Right lobe of liver (tissue), 6 donors: ENCODE measurements at regions not wholly inside any gene's neighbourhood (a gene's known extent, or its start where the extent isn't known, plus 50 kb on each side); places are given as distances from the start of the nearest gene placed in this dataset.

ENCODE experiments used
- ATAC-seq, 4 donors: fragments of 200-7000 bp; cut with Tn5 transposase; one replicate each; pipeline ENCODE4 v1.9.1; 2020; ENCODE audit warnings: mild to moderate bottlenecking in 4 of 4, moderate library complexity in 4 of 4
- DNase-seq, 3 donors: peaks; one replicate each; pipeline ENCODE4 v3.0.0-alpha.2; 2020
- H3K27ac ChIP-seq, 3 donors: fragments of 200-600 bp; one replicate each; pipeline ENCODE4 v1.8.0; 2022
- H3K27me3 ChIP-seq, 2 donors: fragments of 200-600 bp; one replicate each; pipeline ENCODE4 v1.8.0; 2022
- H3K36me3 ChIP-seq, 4 donors: fragments of 200-600 bp; sonication (generic) in 1 of 4; one replicate each; pipeline versions ENCODE4 v1.5.1 to v1.8.0; 2017 to 2022; ENCODE audit warnings: control low read depth in 1 of 4
- H3K4me1 ChIP-seq, 4 donors: fragments of 200-600 bp; sonication (generic) in 1 of 4; one replicate each; pipeline versions ENCODE4 v1.5.1 to v1.8.0; 2017 to 2022; ENCODE audit warnings: control low read depth in 1 of 4
- H3K4me3 ChIP-seq, 3 donors: fragments of 200-600 bp; one replicate each; pipeline ENCODE4 v1.8.0; 2022
- H3K9me3 ChIP-seq, 4 donors: fragments of 200-600 bp; sonication (generic) in 1 of 4; one replicate each; pipeline versions ENCODE4 v1.5.1 to v1.8.0; 2017 to 2022; ENCODE audit warnings: control low read depth in 1 of 4
- POLR2A ChIP-seq: fragments of 450-650 bp; IDR thresholded peaks from one replicate; pipeline ENCODE4 v1.6.1; 2017; ENCODE audit warnings: antibody characterized with exemption, mild to moderate bottlenecking
- WGBS: methylation state at CpG from one replicate; pipeline ENCODE4 v1.1.6; 2018; ENCODE audit warnings: low coverage, low lambda C conversion rate; ENCODE audit not compliant: insufficient coverage; ENCODE audit errors: missing lambda C conversion rate; 5-methylcytosine and 5-hydroxymethylcytosine counted together
- intact Hi-C, 2 donors: fragments of 100-400 bp; cut with DNase I; formaldehyde crosslinking; loops; one replicate each; pipeline versions ENCODE4 v1.11.2 to v1.14.1; 2022
- TF ChIP-seq, protein P1 (sequence below), 4 donors: fragments of 200-600 bp in 3 of 4; fragments of 450-650 bp in 1 of 4; IDR thresholded peaks; one replicate each; pipeline versions ENCODE4 v1.5.1 to v1.8.0; 2016 to 2022; ENCODE audit warnings: antibody characterized with exemption in 4 of 4, mild to moderate bottlenecking in 2 of 4
- donor health status: DM: no; HTN: yes; CAD: no.
- donor health status: DM: no; HTN: no; CAD: no.
- donor health status: DM: no; HTN: no; CAD: no.
- donor health status: DM: no; HTN: yes; CAD: no.
- donor health status: DM: no; HTN: yes; CAD: no.

DNA sequence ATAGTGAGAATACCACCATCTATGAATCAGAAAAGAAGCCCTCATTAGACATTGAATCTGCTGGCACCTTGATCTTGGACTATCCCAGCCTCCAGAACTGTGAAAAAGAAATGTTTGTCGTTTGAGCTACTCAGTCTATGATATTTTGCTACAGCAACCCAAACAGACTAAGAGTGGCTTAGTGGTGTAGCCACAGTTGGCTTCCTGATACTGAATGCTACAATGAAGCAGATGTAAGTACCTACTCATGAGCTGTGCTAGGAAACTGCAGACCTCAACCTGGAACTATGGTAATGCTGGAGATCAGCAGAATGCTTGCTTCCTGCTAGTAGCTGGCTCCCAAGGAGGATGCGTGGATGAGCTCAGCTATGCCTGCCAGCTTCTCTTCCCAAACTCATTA is 268.6 kb upstream of the CRY1 start:
- no peak for ATAC-seq
- no peak for DNase-seq
- no peaks in the 10 kb centered on the region for H3K36me3 ChIP-seq
- no peaks in the 10 kb centered on the region for H3K27me3 ChIP-seq
- WGBS = 86% methylated on average over 1 of the region's 2 CpGs
- TF ChIP-seq POLR2A = no peak
- TF ChIP-seq, protein P1, sequence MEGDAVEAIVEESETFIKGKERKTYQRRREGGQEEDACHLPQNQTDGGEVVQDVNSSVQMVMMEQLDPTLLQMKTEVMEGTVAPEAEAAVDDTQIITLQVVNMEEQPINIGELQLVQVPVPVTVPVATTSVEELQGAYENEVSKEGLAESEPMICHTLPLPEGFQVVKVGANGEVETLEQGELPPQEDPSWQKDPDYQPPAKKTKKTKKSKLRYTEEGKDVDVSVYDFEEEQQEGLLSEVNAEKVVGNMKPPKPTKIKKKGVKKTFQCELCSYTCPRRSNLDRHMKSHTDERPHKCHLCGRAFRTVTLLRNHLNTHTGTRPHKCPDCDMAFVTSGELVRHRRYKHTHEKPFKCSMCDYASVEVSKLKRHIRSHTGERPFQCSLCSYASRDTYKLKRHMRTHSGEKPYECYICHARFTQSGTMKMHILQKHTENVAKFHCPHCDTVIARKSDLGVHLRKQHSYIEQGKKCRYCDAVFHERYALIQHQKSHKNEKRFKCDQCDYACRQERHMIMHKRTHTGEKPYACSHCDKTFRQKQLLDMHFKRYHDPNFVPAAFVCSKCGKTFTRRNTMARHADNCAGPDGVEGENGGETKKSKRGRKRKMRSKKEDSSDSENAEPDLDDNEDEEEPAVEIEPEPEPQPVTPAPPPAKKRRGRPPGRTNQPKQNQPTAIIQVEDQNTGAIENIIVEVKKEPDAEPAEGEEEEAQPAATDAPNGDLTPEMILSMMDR (IDR thresholded peaks at IDR 0.05) = no peak
- H3K4me3 ChIP-seq = no peak overlapping the region
- no peaks in the 10 kb centered on the region for H3K9me3 ChIP-seq
- no peak overlapping the region for H3K27ac ChIP-seq
- intact Hi-C loops = no loop called here
- H3K4me1 ChIP-seq = no peaks in the 10 kb centered on the region

DNA sequence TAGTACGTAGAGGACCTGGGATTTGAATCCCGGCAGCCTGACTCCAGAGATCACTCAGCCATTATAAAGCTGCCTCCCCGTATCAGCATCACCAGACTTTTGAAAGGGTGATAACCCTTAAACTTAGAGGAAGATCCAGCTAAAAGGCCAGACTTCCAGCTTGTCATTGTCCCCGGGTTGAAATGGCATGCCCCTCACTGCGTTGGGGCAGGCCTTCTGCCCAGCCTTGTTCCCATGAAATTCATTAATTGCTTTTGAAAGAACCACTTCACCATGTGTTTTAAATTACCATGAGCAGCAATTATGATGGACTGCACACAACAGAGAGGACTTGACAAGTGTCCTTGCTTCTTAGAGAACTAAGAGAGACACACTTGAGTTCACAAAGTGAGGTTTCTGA is 269.6 kb upstream of the CRY1 start:
- no peaks in the 10 kb centered on the region for H3K36me3 ChIP-seq
- no peaks in the 10 kb centered on the region for H3K4me1 ChIP-seq
- intact Hi-C loops = no loop called here
- TF ChIP-seq, protein P1 (IDR thresholded peaks at IDR 0.05) = no peak
- no peak for TF ChIP-seq POLR2A
- DNase-seq (no peak), ATAC-seq (no peak)
- no peak overlapping the region for H3K27ac ChIP-seq
- 63% methylated on average over 5 of the region's 5 CpGs for WGBS
- no peaks in the 10 kb centered on the region for H3K27me3 ChIP-seq
- H3K4me3 ChIP-seq = no peak overlapping the region
- no peaks in the 10 kb centered on the region for H3K9me3 ChIP-seq

DNA sequence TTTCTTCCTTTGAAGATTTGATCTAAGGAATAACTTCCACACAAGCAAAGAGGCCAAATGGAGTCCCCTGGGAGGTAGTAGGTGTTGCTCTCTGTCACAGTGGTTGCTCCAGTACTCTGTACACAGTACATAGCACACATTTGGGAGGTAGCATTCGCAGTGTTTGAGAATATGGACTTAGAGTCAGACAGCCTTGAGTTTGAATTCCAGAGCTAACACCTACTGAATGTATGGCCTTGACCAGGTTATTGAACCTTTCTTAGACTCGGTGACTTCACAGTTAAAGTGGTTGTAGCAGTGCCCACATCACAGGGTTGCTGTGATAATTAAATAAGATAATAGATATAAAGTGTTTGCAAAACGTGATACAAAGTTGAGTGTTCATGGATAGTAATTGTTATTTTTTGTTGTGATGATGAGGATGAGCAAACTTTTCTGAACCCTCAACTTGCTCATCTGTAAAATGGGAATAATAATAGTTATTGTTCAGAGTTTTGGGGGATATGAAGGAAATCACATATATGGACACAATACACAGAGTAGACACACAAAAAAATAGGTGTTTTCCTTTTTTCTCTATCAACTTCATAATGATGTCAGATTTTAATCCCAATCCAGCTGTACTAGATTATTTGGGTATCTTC is 271.6 kb upstream of the CRY1 start:
- Histone ChIP-seq H3K27ac (no peak overlapping the region), H3K27me3 (no peaks in the 10 kb centered on the region), H3K4me3 (no peak overlapping the region), H3K36me3 (no peaks in the 10 kb centered on the region), H3K4me1 (no peaks in the 10 kb centered on the region), H3K9me3 (no peaks in the 10 kb centered on the region)
- DNase-seq (no peak), ATAC-seq (no peak)
- intact Hi-C loops = no loop called here
- 46% methylated on average over 3 of the region's 3 CpGs for WGBS
- no peak for TF ChIP-seq POLR2A
- TF ChIP-seq, protein P1 (IDR thresholded peaks at IDR 0.05) = no peak

DNA sequence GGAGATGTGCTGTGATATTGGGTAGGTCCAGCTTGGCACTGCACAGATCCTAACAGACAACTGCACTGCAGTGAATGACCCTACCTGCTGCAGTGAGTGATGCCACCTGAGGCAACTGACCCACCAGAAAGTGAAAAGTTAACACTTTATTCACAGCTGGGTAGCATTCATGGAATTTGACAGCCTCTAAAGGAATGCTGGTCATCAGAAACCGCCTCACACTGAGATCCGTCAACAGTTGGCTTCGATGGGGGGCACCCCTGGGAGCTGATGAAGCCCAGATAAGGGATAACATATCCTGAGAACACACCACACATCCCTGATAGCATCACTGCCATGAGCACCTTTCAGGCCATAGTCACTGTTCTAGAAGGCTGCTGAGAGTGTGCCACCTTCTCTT is 272.4 kb upstream of the CRY1 start:
- no peak for ATAC-seq
- H3K27me3 ChIP-seq = no peaks in the 10 kb centered on the region
- intact Hi-C loops = no loop called here

More for the DNA sequence above, 272.4 kb upstream of the CRY1 start:
- Histone ChIP-seq H3K4me3 (no peak overlapping the region), H3K4me1 (no peaks in the 10 kb centered on the region), H3K9me3 (no peaks in the 10 kb centered on the region), H3K36me3 (no peaks in the 10 kb centered on the region), H3K27ac (no peak overlapping the region)
- TF ChIP-seq, protein P1 (IDR thresholded peaks at IDR 0.05) = no peak
- no peak for TF ChIP-seq POLR2A
- WGBS = 75% methylated on average over 3 of the region's 3 CpGs
- no peak for DNase-seq
